Natural killer cell (primary cell): ENCODE measurements at regions not wholly inside any gene's neighbourhood (a gene's known extent, or its start where the extent isn't known, plus 50 kb on each side); places are given as distances from the start of the nearest gene placed in this dataset.

Experiments used
- ATAC-seq, 3 donors: fragments of 150-1000 bp in 2 of 3; fragments of 200-7000 bp in 1 of 3; cut with Tn5 transposase; 1 replicate in 1 of 3; 2 replicates in 2 of 3; pipeline ENCODE4 v1.10.0; 2021; ENCODE audit warnings: mild to moderate bottlenecking in 2 of 3, moderate library complexity in 2 of 3
- DNase-seq, 2 donors: peaks; one replicate each; pipeline versions ENCODE4 v3.0.0 to v3.0.0-alpha.2; 2013 to 2021; ENCODE audit warnings: mixed read lengths in 1 of 2
- H3K27ac ChIP-seq: one replicate; pipeline ENCODE4 v1.5.1; 2013; ENCODE audit warnings: mild to moderate bottlenecking, low read length
- H3K27me3 ChIP-seq: one replicate; pipeline ENCODE4 v1.6.1; 2013; ENCODE audit warnings: low read length; ENCODE audit not compliant: control insufficient read depth, insufficient read depth
- H3K36me3 ChIP-seq: one replicate; pipeline ENCODE4 v1.6.1; 2013; ENCODE audit warnings: low read length; ENCODE audit not compliant: control insufficient read depth, insufficient read depth
- H3K4me1 ChIP-seq: one replicate; pipeline ENCODE4 v1.6.1; 2013; ENCODE audit warnings: low read length; ENCODE audit not compliant: control insufficient read depth, insufficient read depth
- H3K4me3 ChIP-seq: one replicate; pipeline ENCODE4 v1.5.1; 2013; ENCODE audit warnings: low read length
- H3K9me3 ChIP-seq: one replicate; pipeline ENCODE4 v1.6.1; 2013; ENCODE audit warnings: low read length; ENCODE audit not compliant: control insufficient read depth, insufficient read depth
- H3K27ac Mint-ChIP-seq, 2 donors: one replicate each; pipeline ENCODE4 v1.8.0; 2022; ENCODE audit warnings: mild to moderate bottlenecking in 2 of 2, mixed read lengths in 2 of 2, moderate library complexity in 1 of 2
- H3K27me3 Mint-ChIP-seq, 2 donors: one replicate each; pipeline ENCODE4 v1.8.0; 2022; ENCODE audit warnings: low read depth in 2 of 2, mixed read lengths in 2 of 2
- H3K36me3 Mint-ChIP-seq: one replicate; pipeline ENCODE4 v1.8.0; 2022; ENCODE audit warnings: mixed read lengths
- H3K4me1 Mint-ChIP-seq, 2 donors: one replicate each; pipeline ENCODE4 v1.8.0; 2022; ENCODE audit warnings: mixed read lengths in 2 of 2
- H3K4me3 Mint-ChIP-seq: one replicate; pipeline ENCODE4 v1.8.0; 2022; ENCODE audit warnings: mild to moderate bottlenecking, moderate library complexity, mixed read lengths
- H3K9me3 Mint-ChIP-seq, 2 donors: one replicate each; pipeline ENCODE4 v1.8.0; 2022; ENCODE audit warnings: mixed read lengths in 2 of 2
- WGBS: methylation state at CpG from one replicate; pipeline ENCODE4 v1.1.7; 2013; ENCODE audit warnings: missing lambda C conversion rate; ENCODE audit not compliant: insufficient coverage; 5-methylcytosine and 5-hydroxymethylcytosine counted together
- intact Hi-C: fragments of 100-400 bp; cut with micrococcal nuclease; formaldehyde crosslinking; loops from one replicate; pipeline ENCODE4 v1.14.2; 2022
- TF ChIP-seq, protein P1 (sequence below): fragments of 200-600 bp; IDR thresholded peaks from one replicate; pipeline ENCODE4 v1.8.0; 2022; ENCODE audit warnings: antibody characterized with exemption

DNA sequence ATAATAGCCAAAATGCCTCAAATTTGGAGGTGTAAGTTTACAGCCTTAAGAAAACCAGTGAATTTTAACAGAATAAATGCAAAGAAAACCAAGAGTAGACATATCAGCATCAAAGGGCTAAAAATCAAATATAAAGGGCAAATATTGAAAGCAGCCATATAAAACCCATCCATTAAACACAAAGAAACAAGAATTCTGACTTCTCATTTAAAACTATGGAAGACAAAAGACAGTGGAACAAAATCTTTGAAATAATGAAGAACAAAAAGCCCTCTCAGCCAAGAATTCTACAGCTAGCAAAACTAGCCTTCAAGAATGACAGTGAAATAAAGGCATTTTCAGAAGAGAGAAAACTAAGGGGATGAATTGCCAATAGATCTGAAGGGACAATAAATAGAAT lies 91.3 kb upstream of the FST start:
- Mint-ChIP-seq H3K9me3 (peaks cover 9 to 10% of the 10 kb centered on the region in 2 donors), H3K27ac (no peak overlapping the region), H3K36me3 (no peaks in the 10 kb centered on the region), H3K4me1 (no peaks in the 10 kb centered on the region), H3K27me3 (no peaks in the 10 kb centered on the region), H3K4me3 (no peak overlapping the region)
- TF ChIP-seq, protein P1, sequence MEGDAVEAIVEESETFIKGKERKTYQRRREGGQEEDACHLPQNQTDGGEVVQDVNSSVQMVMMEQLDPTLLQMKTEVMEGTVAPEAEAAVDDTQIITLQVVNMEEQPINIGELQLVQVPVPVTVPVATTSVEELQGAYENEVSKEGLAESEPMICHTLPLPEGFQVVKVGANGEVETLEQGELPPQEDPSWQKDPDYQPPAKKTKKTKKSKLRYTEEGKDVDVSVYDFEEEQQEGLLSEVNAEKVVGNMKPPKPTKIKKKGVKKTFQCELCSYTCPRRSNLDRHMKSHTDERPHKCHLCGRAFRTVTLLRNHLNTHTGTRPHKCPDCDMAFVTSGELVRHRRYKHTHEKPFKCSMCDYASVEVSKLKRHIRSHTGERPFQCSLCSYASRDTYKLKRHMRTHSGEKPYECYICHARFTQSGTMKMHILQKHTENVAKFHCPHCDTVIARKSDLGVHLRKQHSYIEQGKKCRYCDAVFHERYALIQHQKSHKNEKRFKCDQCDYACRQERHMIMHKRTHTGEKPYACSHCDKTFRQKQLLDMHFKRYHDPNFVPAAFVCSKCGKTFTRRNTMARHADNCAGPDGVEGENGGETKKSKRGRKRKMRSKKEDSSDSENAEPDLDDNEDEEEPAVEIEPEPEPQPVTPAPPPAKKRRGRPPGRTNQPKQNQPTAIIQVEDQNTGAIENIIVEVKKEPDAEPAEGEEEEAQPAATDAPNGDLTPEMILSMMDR, result no peak
- no peak overlapping the region for H3K4me3 ChIP-seq
- no peaks in the 10 kb centered on the region for H3K4me1 ChIP-seq
- DNase-seq, result no peak
- intact Hi-C loops, result no loop called here
- H3K9me3 ChIP-seq, result no peaks in the 10 kb centered on the region
- ATAC-seq, result no peak
- H3K36me3 ChIP-seq, result no peaks in the 10 kb centered on the region
- H3K27ac ChIP-seq, result no peak overlapping the region
- no peaks in the 10 kb centered on the region for H3K27me3 ChIP-seq

- no peaks in the 10 kb centered on the region for H3K4me1 Mint-ChIP-seq
- no peak for ATAC-seq
Measured at GRCh38 chr5:53392073-53392472, 88.4 kb upstream of the FST start.

DNA sequence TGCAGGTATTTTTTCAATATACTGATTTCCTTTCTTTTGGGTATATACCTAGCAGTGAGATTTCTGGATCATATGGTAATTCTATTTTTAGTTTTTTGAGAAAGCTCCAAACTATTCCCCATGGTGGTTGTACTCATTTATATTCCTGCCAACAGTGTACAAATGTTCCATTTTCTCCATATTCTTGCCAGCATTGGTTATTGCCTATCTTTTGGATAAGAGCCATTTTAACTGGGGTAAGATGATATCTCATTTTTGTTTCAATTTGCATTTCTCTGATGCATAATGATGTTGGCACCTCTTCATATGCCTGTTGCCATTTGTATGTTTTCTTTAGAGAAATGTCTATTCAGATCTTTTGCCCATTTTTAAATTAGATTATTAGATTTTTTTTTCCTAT lies 85.6 kb upstream of the FST start:
- H3K4me3 ChIP-seq, result no peak overlapping the region
- H3K4me1 ChIP-seq, result no peaks in the 10 kb centered on the region
- no peaks in the 10 kb centered on the region for H3K27me3 ChIP-seq
- intact Hi-C loops, result no loop called here
- H3K36me3 ChIP-seq, result no peaks in the 10 kb centered on the region
- Mint-ChIP-seq H3K4me1 (no peaks in the 10 kb centered on the region), H3K9me3 (peaks cover 3% of the 10 kb centered on the region in 2 donors), H3K36me3 (no peaks in the 10 kb centered on the region), H3K27ac (no peak overlapping the region), H3K27me3 (no peaks in the 10 kb centered on the region), H3K4me3 (no peak overlapping the region)
- H3K9me3 ChIP-seq, result no peaks in the 10 kb centered on the region
- ATAC-seq, result no peak
- DNase-seq, result no peak
- TF ChIP-seq, protein P1, result no peak
- no peak overlapping the region for H3K27ac ChIP-seq

More at GRCh38 chr5:53392073-53392472, 88.4 kb upstream of the FST start:
- H3K36me3 ChIP-seq, result no peaks in the 10 kb centered on the region
- Mint-ChIP-seq H3K27me3 (no peaks in the 10 kb centered on the region), H3K4me3 (no peak overlapping the region), H3K27ac (no peak overlapping the region), H3K9me3 (peaks cover 9 to 10% of the 10 kb centered on the region in 2 donors), H3K36me3 (no peaks in the 10 kb centered on the region)
- no peak for DNase-seq
- H3K9me3 ChIP-seq, result no peaks in the 10 kb centered on the region
- H3K4me1 ChIP-seq, result no peaks in the 10 kb centered on the region
- no CpG with 5 or more reads among the region's 2 CpGs for WGBS
- intact Hi-C loops, result no loop called here
- no peak overlapping the region for H3K27ac ChIP-seq
- no peaks in the 10 kb centered on the region for H3K27me3 ChIP-seq
- TF ChIP-seq, protein P1, result no peak
- no peak overlapping the region for H3K4me3 ChIP-seq

GRCh38 chr5:53397141-53397757 lies 83.2 kb upstream of the FST start:
- no peaks in the 10 kb centered on the region for H3K4me1 Mint-ChIP-seq
- TF ChIP-seq, protein P1, result no peak

More at GRCh38 chr5:53397141-53397757, 83.2 kb upstream of the FST start:
- 51% methylated on average over 5 of the region's 5 CpGs for WGBS
- no peaks in the 10 kb centered on the region for H3K4me1 ChIP-seq
- DNase-seq, result no peak
- H3K36me3 ChIP-seq, result no peaks in the 10 kb centered on the region
- peaks cover 0 to 3% of the 10 kb centered on the region in 2 donors for H3K9me3 Mint-ChIP-seq
- H3K27me3 ChIP-seq, result no peaks in the 10 kb centered on the region
- H3K27ac ChIP-seq, result no peak overlapping the region
- H3K4me3 ChIP-seq, result no peak overlapping the region
- no peaks in the 10 kb centered on the region for H3K27me3 Mint-ChIP-seq
- no peak overlapping the region for H3K27ac Mint-ChIP-seq
- H3K36me3 Mint-ChIP-seq, result no peaks in the 10 kb centered on the region
- no peak overlapping the region for H3K4me3 Mint-ChIP-seq
- intact Hi-C loops, result no loop called here
- no peaks in the 10 kb centered on the region for H3K9me3 ChIP-seq
- ATAC-seq, result no peak
